ENCODE measurements at regions not wholly inside any gene's neighbourhood (a gene's known extent, or its start where the extent isn't known, plus 50 kb on each side); places are given as distances from the start of the nearest gene placed in this dataset.

DNA sequence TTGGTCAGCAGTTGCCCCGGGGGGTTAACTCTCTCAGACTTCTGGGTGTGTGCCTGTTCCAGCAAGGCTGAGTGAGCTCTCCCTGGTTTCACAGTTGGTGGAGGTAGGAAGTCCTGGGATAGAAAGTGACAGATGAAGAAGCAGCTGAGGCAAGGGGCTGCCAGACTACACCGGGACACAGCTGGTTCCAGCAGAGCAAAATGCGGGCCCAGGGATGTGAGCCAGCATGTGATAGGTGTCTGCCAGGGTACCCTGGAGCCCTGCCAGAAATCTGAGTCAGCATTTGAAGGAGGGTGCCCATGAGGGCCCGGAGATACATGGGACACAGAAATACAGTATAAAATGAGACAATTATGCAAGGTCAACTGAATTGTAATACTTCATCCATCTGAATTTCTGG, 79.3 kb upstream of the LGALSL start:
- TF ChIP-seq, protein P1, sequence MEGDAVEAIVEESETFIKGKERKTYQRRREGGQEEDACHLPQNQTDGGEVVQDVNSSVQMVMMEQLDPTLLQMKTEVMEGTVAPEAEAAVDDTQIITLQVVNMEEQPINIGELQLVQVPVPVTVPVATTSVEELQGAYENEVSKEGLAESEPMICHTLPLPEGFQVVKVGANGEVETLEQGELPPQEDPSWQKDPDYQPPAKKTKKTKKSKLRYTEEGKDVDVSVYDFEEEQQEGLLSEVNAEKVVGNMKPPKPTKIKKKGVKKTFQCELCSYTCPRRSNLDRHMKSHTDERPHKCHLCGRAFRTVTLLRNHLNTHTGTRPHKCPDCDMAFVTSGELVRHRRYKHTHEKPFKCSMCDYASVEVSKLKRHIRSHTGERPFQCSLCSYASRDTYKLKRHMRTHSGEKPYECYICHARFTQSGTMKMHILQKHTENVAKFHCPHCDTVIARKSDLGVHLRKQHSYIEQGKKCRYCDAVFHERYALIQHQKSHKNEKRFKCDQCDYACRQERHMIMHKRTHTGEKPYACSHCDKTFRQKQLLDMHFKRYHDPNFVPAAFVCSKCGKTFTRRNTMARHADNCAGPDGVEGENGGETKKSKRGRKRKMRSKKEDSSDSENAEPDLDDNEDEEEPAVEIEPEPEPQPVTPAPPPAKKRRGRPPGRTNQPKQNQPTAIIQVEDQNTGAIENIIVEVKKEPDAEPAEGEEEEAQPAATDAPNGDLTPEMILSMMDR (IDR thresholded peaks at IDR 0.05; ENCODE audit: poor library complexity, severe bottlenecking): no peak
- TF ChIP-seq POLR2AphosphoS5 (IDR thresholded peaks at IDR 0.05): no peak
- no peak for TF ChIP-seq SMC3 (conservative IDR thresholded peaks at IDR 0.05; ENCODE audit: poor library complexity)
- TF ChIP-seq MXI1 (conservative IDR thresholded peaks at IDR 0.05; ENCODE audit: poor library complexity, severe bottlenecking): no peak
- no peak for TF ChIP-seq EZH2 (IDR thresholded peaks at IDR 0.05; ENCODE audit: borderline replicate concordance, insufficient read depth, low read length, poor library complexity, severe bottlenecking)
